K562 (cell line): ENCODE measurements at regions not wholly inside any gene's neighbourhood (a gene's known extent, or its start where the extent isn't known, plus 50 kb on each side); places are given as distances from the start of the nearest gene placed in this dataset.

Source experiments
- CBX1 ChIP-seq: sonication (generic); IDR thresholded peaks from 2 replicates; pipeline ENCODE4 v1.6.1; 2016; ENCODE audit warnings: antibody characterized with exemption, low read depth, mild to moderate bottlenecking
- CTBP1 ChIP-seq: fragments of 450-650 bp; IDR thresholded peaks from 2 replicates; pipeline ENCODE4 v1.6.1; 2016; ENCODE audit warnings: borderline replicate concordance
- DDX20 ChIP-seq: fragments of 450-650 bp; IDR thresholded peaks from 2 replicates; pipeline ENCODE4 v1.6.1; 2016; ENCODE audit warnings: missing genetic modification characterization, low read depth, mild to moderate bottlenecking, missing compliant biosample characterization, moderate library complexity
- FOXA3 ChIP-seq, 2 experiments: fragments of 450-650 bp in 1 of 2; sonication (generic) in 1 of 2; formaldehyde crosslinking; IDR thresholded peaks in 1 of 2; conservative IDR thresholded peaks in 1 of 2; 2 replicates each; pipeline versions ENCODE4 v1.4.0 to v1.8.0; 2020 to 2022; ENCODE audit warnings: mild to moderate bottlenecking in 2 of 2, missing genetic modification reagents in 1 of 2
- HDAC3 ChIP-seq: fragments of 450-650 bp; IDR thresholded peaks from 2 replicates; pipeline ENCODE4 v1.6.1; 2018; ENCODE audit warnings: borderline replicate concordance, mild to moderate bottlenecking, moderate library complexity; ENCODE audit not compliant: partially characterized antibody
- JUN ChIP-seq, 2 experiments: sonication (generic) in 1 of 2; formaldehyde crosslinking in 1 of 2; IDR thresholded peaks; 2 replicates each; pipeline versions ENCODE4 v1.6.1 to v1.8.0; 2012 to 2022; ENCODE audit warnings: borderline replicate concordance in 2 of 2, mild to moderate bottlenecking in 2 of 2, improper control_type of control experiment in 1 of 2, low read depth in 1 of 2, low read length in 1 of 2, missing genetic modification reagents in 1 of 2
- NEUROD1 ChIP-seq: fragments of 150-350 bp; IDR thresholded peaks from 2 replicates; pipeline ENCODE4 v1.6.1; 2014; ENCODE audit warnings: borderline replicate concordance, low read length, low read depth; ENCODE audit not compliant: partially characterized antibody
- NFIX ChIP-seq: fragments of 250-450 bp; sonication (Bioruptor Pico); IDR thresholded peaks from 2 replicates; pipeline ENCODE4 v1.4.0; 2020; ENCODE audit warnings: low read depth, mild to moderate bottlenecking, moderate library complexity
- POLR2A ChIP-seq: fragments of 450-650 bp; conservative IDR thresholded peaks from 2 replicates; pipeline ENCODE4 v1.6.1; 2016
- RCOR1 ChIP-seq, 2 experiments: IDR thresholded peaks; 2 replicates each; pipeline ENCODE4 v1.6.1; 2012; ENCODE audit warnings: low read depth in 2 of 2, low read length in 2 of 2, borderline replicate concordance in 1 of 2, improper control_type of control experiment in 1 of 2
- TEAD1 ChIP-seq, 2 experiments: fragments of 450-650 bp in 1 of 2; sonication (generic) in 1 of 2; formaldehyde crosslinking; IDR thresholded peaks; 2 replicates each; pipeline versions ENCODE4 v1.4.0 to v1.8.0; 2020 to 2022; ENCODE audit warnings: mild to moderate bottlenecking in 2 of 2, missing genetic modification reagents in 1 of 2
- ZBTB17 ChIP-seq: fragments of 450-650 bp; formaldehyde crosslinking; IDR thresholded peaks from 2 replicates; pipeline ENCODE4 v1.4.0; 2020; ENCODE audit warnings: mild to moderate bottlenecking
- ZEB2 ChIP-seq: fragments of 450-650 bp; IDR thresholded peaks from 2 replicates; pipeline ENCODE4 v1.6.1; 2016
- ZKSCAN1 ChIP-seq: fragments of 150-350 bp; IDR thresholded peaks from 2 replicates; pipeline ENCODE4 v1.6.1; 2016; ENCODE audit warnings: low read depth, low read length
- ZNF146 ChIP-seq: IDR thresholded peaks from one replicate; pipeline ENCODE4 v1.6.1; 2018; ENCODE audit warnings: missing compliant biosample characterization; ENCODE audit not compliant: unreplicated experiment
- ZNF444 ChIP-seq: fragments of 250-450 bp; sonication (Bioruptor Pico); IDR thresholded peaks from 2 replicates; pipeline ENCODE4 v1.4.0; 2020; ENCODE audit warnings: mild to moderate bottlenecking, moderate library complexity
- ZNF583 ChIP-seq: fragments of 250-450 bp; sonication (Bioruptor Pico); IDR thresholded peaks from 2 replicates; pipeline ENCODE4 v1.4.0; 2020
- TF ChIP-seq, protein P1 (sequence below), 2 experiments: IDR thresholded peaks; 2 replicates each; pipeline ENCODE4 v1.6.1; 2012; ENCODE audit warnings: improper control_type of control experiment in 2 of 2, low read depth in 2 of 2, low read length in 2 of 2, borderline replicate concordance in 1 of 2
- TF ChIP-seq, protein P2 (sequence below): fragments of 200-800 bp; sonication (Bioruptor generic); IDR thresholded peaks from 2 replicates; pipeline ENCODE4 v1.6.1; 2017; ENCODE audit warnings: missing genetic modification characterization, missing compliant biosample characterization
- TF ChIP-seq, protein P3 (sequence below): sonication (generic); formaldehyde crosslinking; IDR thresholded peaks from 2 replicates; pipeline ENCODE4 v1.8.0; 2022; ENCODE audit warnings: mild to moderate bottlenecking, missing genetic modification reagents
- TF ChIP-seq, protein P4 (sequence below): sonication (generic); IDR thresholded peaks from 2 replicates; pipeline ENCODE4 v1.6.1; 2016

DNA sequence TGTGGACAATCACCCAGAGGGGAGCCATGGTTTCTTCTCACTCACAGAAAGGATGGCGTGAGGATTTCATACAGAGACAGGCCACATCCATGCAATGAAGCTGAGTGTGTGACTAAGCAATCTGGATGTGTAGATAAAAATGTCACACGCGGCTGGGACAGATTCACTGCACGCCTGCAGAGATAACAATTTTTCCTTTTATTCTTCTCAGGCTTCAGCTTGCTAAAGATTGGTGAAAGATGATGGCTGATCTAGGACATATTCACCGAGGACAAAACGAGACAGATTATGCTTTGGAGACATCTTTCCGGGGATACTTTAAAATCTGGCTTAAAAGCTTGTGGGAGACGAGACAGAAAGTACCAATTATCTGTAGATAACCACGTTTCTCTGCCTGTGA lies 313.9 kb upstream of the TRPC7 start (continued):
- TF ChIP-seq, protein P1, sequence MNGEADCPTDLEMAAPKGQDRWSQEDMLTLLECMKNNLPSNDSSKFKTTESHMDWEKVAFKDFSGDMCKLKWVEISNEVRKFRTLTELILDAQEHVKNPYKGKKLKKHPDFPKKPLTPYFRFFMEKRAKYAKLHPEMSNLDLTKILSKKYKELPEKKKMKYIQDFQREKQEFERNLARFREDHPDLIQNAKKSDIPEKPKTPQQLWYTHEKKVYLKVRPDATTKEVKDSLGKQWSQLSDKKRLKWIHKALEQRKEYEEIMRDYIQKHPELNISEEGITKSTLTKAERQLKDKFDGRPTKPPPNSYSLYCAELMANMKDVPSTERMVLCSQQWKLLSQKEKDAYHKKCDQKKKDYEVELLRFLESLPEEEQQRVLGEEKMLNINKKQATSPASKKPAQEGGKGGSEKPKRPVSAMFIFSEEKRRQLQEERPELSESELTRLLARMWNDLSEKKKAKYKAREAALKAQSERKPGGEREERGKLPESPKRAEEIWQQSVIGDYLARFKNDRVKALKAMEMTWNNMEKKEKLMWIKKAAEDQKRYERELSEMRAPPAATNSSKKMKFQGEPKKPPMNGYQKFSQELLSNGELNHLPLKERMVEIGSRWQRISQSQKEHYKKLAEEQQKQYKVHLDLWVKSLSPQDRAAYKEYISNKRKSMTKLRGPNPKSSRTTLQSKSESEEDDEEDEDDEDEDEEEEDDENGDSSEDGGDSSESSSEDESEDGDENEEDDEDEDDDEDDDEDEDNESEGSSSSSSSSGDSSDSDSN (IDR thresholded peaks at IDR 0.05; ENCODE audit: borderline replicate concordance in 1 of 2, low read depth in 2 of 2, low read length in 2 of 2), result no peak
- TF ChIP-seq ZNF583 (CRISPR knock-in tag) (no peak), ZNF444 (CRISPR knock-in tag) (no peak), JUN (IDR thresholded peaks at IDR 0.05; ENCODE audit: borderline replicate concordance, low read depth, low read length) (0 out of 2 replicates have a peak, but pooled peaks have one; percentile 28), JUN (CRISPR knock-in tag; IDR thresholded peaks at IDR 0.05; ENCODE audit: borderline replicate concordance) (no peak), TEAD1 (CRISPR knock-in tag; IDR thresholded peaks at IDR 0.05) (peak in 1 of 2 experiments; percentile 69; a peak in 2 of 4 replicates), NEUROD1 (no peak), POLR2A (no peak), HDAC3 (no peak), DDX20 (no peak), CBX1 (no peak), NFIX (no peak), ZEB2 (no peak), CTBP1 (peak; percentile 36; the same call in 1 of the 2 replicates), ZKSCAN1 (no peak), RCOR1 (IDR thresholded peaks at IDR 0.05; ENCODE audit: borderline replicate concordance in 1 of 2, low read depth in 2 of 2, low read length in 2 of 2) (peak in 1 of 2 experiments; percentile 95; a peak in 2 of 4 replicates), ZBTB17 (no peak), FOXA3 (CRISPR knock-in tag; conservative IDR thresholded peaks at IDR 0.05 in 1 of 2, IDR thresholded peaks at IDR 0.05 in 1 of 2) (0 out of 4 replicates have a peak, but pooled peaks of 1 of the 2 experiments have one; percentile 18), ZNF146 (CRISPR knock-in tag) (no peak)
- TF ChIP-seq, protein P2, sequence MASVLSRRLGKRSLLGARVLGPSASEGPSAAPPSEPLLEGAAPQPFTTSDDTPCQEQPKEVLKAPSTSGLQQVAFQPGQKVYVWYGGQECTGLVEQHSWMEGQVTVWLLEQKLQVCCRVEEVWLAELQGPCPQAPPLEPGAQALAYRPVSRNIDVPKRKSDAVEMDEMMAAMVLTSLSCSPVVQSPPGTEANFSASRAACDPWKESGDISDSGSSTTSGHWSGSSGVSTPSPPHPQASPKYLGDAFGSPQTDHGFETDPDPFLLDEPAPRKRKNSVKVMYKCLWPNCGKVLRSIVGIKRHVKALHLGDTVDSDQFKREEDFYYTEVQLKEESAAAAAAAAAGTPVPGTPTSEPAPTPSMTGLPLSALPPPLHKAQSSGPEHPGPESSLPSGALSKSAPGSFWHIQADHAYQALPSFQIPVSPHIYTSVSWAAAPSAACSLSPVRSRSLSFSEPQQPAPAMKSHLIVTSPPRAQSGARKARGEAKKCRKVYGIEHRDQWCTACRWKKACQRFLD, result no peak
- TF ChIP-seq, protein P3, sequence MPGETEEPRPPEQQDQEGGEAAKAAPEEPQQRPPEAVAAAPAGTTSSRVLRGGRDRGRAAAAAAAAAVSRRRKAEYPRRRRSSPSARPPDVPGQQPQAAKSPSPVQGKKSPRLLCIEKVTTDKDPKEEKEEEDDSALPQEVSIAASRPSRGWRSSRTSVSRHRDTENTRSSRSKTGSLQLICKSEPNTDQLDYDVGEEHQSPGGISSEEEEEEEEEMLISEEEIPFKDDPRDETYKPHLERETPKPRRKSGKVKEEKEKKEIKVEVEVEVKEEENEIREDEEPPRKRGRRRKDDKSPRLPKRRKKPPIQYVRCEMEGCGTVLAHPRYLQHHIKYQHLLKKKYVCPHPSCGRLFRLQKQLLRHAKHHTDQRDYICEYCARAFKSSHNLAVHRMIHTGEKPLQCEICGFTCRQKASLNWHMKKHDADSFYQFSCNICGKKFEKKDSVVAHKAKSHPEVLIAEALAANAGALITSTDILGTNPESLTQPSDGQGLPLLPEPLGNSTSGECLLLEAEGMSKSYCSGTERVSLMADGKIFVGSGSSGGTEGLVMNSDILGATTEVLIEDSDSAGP (CRISPR knock-in tag), result no peak
- TF ChIP-seq, protein P4, sequence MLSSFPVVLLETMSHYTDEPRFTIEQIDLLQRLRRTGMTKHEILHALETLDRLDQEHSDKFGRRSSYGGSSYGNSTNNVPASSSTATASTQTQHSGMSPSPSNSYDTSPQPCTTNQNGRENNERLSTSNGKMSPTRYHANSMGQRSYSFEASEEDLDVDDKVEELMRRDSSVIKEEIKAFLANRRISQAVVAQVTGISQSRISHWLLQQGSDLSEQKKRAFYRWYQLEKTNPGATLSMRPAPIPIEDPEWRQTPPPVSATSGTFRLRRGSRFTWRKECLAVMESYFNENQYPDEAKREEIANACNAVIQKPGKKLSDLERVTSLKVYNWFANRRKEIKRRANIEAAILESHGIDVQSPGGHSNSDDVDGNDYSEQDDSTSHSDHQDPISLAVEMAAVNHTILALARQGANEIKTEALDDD, result peak; percentile 53; the same call in 1 of the 2 replicates
